DMS 273 treated with DMSO at 0.1 percent for 48 hours (cell line): ENCODE measurements at regions not wholly inside any gene's neighbourhood (a gene's known extent, or its start where the extent isn't known, plus 50 kb on each side); places are given as distances from the start of the nearest gene placed in this dataset.

Source experiments
- DNase-seq: peaks from one replicate; lab custom pipeline; 2025; lab: John Stamatoyannopoulos, UW

DNA sequence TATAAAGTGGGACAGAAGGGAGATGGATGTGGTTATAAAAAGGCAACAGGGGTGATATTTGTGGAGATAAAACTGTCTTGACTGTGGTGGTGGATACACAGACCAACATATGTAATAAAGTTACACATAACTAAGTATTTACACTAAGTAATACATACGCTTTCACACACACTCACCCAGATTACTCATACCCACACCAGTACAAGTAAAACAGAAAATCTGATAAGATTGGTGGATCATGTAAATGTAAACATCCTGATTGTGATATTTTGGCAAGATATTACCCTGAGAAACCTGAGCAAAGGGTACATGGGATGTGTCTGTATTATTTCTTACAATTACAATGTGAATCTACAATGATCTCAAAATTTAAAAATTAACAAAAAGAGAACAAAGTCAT, 53.3 kb upstream of the SLIT3 start:
- no peak for DNase-seq

DNA sequence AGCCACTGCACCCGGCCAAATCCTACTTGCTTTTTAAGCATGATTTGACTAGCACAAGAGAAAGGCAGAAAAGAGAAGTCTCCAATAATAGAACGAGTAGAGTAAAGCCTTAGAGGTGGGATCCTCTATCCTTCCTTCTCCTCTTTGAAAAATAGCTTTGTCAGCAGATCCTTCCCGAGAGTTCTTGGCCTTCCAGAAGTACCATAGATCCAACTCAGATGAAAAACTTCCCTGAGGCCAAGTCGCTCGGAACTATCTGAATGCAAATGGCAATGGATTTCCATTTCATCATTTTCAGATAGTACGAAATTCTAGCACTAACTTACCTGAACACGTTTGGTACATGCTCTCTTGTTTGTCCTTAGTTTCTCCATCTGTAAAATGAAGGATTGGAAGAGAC, 52.0 kb upstream of the SLIT3 start:
- no peak for DNase-seq

DNA sequence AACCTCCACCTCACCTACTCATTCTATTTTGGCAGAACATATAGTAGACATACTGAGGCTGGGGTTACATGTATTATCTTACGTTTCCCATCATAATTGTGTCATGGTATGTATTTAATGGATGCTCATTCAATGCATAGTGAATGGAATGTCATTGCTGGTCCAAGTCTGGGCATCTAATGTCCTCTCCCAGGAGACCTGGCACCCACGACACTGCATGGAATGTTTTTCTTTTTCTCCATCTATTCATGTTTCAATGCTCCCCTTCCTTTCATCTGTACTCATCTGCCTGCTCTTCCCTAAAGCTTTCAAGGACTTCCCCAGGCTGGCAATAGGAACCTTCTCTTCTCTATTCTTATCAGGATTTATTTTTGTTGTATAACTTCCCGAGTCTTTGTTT, 50.8 kb upstream of the SLIT3 start:
- no peak for DNase-seq

DNA sequence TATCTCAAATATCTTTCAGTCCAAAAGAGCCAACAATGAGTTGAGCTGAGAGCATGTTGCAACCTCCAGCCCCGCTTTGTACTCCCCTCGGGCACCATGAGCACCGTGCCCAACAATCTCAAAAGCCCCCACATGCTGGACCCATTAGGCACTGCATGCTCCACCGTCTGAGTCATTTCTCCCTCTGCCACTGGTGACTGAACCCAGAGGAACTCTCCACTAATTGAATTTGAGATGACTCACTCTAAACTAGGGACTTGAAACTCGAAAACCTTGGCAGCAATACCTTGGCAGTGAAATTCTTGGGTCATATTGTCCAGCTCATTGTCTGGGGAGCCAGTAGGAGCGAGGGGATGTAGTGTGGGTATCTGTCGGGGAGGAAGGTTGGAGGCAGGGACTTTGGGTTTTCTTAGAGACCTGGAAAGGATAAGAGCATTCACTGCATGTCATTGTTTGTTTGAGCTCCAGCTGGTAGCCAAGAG, 49.9 kb upstream of the SLIT3 start:
- peak; percentile 29 for DNase-seq
